ENCODE measurements at regions not wholly inside any gene's neighbourhood (a gene's known extent, or its start where the extent isn't known, plus 50 kb on each side); places are given as distances from the start of the nearest gene placed in this dataset.
"Not testable (repeated sequence)": the region's sequence is repeated elsewhere in the genome, so short reads cannot be mapped to it uniquely, and the experiment has no call there.

- H3K27ac ChIP-seq (ENCODE audit: low read depth, low read length), result no peak overlapping the region
- no peaks in the 10 kb centered on the region for H3K27me3 ChIP-seq (ENCODE audit: control insufficient read depth, insufficient read depth, low read length)
Observed at GRCh38 chr12:46627686-46628085, 198.1 kb downstream of the SLC38A4 start.

GRCh38 chr12:46619474-46619873 is 206.3 kb downstream of the SLC38A4 start:
- not testable (repeated sequence) for H3K27ac ChIP-seq (ENCODE audit: low read depth, low read length); H3K9ac ChIP-seq (ENCODE audit: low read length); H3K4me3 ChIP-seq (ENCODE audit: low read depth, low read length); H3K27me3 ChIP-seq (ENCODE audit: control insufficient read depth, insufficient read depth, low read length); H3K36me3 ChIP-seq (ENCODE audit: control insufficient read depth, insufficient read depth, low read length); H3K4me1 ChIP-seq (ENCODE audit: control insufficient read depth, insufficient read depth, low read length)
- H3K9me3 ChIP-seq (ENCODE audit: control insufficient read depth, insufficient read depth, low read depth, low read length), result peaks cover 29% of the 10 kb centered on the region

More at GRCh38 chr12:46627686-46628085, 198.1 kb downstream of the SLC38A4 start:
- H3K9me3 ChIP-seq (ENCODE audit: control insufficient read depth, insufficient read depth, low read depth, low read length), result no peaks in the 10 kb centered on the region
- H3K9ac ChIP-seq (ENCODE audit: low read length), result no peak overlapping the region
- H3K4me1 ChIP-seq (ENCODE audit: control insufficient read depth, insufficient read depth, low read length), result no peaks in the 10 kb centered on the region; the same call in 1 of the 2 replicates
- no peaks in the 10 kb centered on the region for H3K36me3 ChIP-seq (ENCODE audit: control insufficient read depth, insufficient read depth, low read length)
- no peak overlapping the region for H3K4me3 ChIP-seq (ENCODE audit: low read depth, low read length)

GRCh38 chr12:46617737-46618136 is 208.1 kb downstream of the SLC38A4 start:
- not testable (repeated sequence) for H3K27ac ChIP-seq (ENCODE audit: low read depth, low read length); H3K4me3 ChIP-seq (ENCODE audit: low read depth, low read length); H3K36me3 ChIP-seq (ENCODE audit: control insufficient read depth, insufficient read depth, low read length); H3K27me3 ChIP-seq (ENCODE audit: control insufficient read depth, insufficient read depth, low read length); H3K4me1 ChIP-seq (ENCODE audit: control insufficient read depth, insufficient read depth, low read length); H3K9ac ChIP-seq (ENCODE audit: low read length)
- H3K9me3 ChIP-seq (ENCODE audit: control insufficient read depth, insufficient read depth, low read depth, low read length), result peaks cover 29% of the 10 kb centered on the region

GRCh38 chr12:46617167-46617566 is 208.6 kb downstream of the SLC38A4 start:
- no peaks in the 10 kb centered on the region for H3K36me3 ChIP-seq (ENCODE audit: control insufficient read depth, insufficient read depth, low read length)
- H3K27ac ChIP-seq (ENCODE audit: low read depth, low read length), result no peak overlapping the region
- H3K4me3 ChIP-seq (ENCODE audit: low read depth, low read length), result no peak overlapping the region
- no peaks in the 10 kb centered on the region for H3K4me1 ChIP-seq (ENCODE audit: control insufficient read depth, insufficient read depth, low read length)
- peaks cover 29% of the 10 kb centered on the region for H3K9me3 ChIP-seq (ENCODE audit: control insufficient read depth, insufficient read depth, low read depth, low read length)
- no peaks in the 10 kb centered on the region for H3K27me3 ChIP-seq (ENCODE audit: control insufficient read depth, insufficient read depth, low read length)
- H3K9ac ChIP-seq (ENCODE audit: low read length), result no peak overlapping the region

- Histone ChIP-seq H3K4me3 (ENCODE audit: low read depth, low read length) (no peak overlapping the region), H3K9ac (ENCODE audit: low read length) (no peak overlapping the region), H3K36me3 (ENCODE audit: control insufficient read depth, insufficient read depth, low read length) (no peaks in the 10 kb centered on the region), H3K9me3 (ENCODE audit: control insufficient read depth, insufficient read depth, low read depth, low read length) (peaks cover 7% of the 10 kb centered on the region), H3K4me1 (ENCODE audit: control insufficient read depth, insufficient read depth, low read length) (no peaks in the 10 kb centered on the region), H3K27me3 (ENCODE audit: control insufficient read depth, insufficient read depth, low read length) (no peaks in the 10 kb centered on the region), H3K27ac (ENCODE audit: low read depth, low read length) (no peak overlapping the region)
Observed at GRCh38 chr12:46610754-46611153, 215.0 kb downstream of the SLC38A4 start.

GRCh38 chr12:46609674-46610073 is 216.1 kb downstream of the SLC38A4 start:
- no peak overlapping the region for H3K9ac ChIP-seq (ENCODE audit: low read length)
- no peak overlapping the region for H3K27ac ChIP-seq (ENCODE audit: low read depth, low read length)
- no peak overlapping the region for H3K4me3 ChIP-seq (ENCODE audit: low read depth, low read length)
- H3K36me3 ChIP-seq (ENCODE audit: control insufficient read depth, insufficient read depth, low read length), result no peaks in the 10 kb centered on the region
- no peaks in the 10 kb centered on the region for H3K27me3 ChIP-seq (ENCODE audit: control insufficient read depth, insufficient read depth, low read length)
- H3K9me3 ChIP-seq (ENCODE audit: control insufficient read depth, insufficient read depth, low read depth, low read length), result no peaks in the 10 kb centered on the region
- no peaks in the 10 kb centered on the region for H3K4me1 ChIP-seq (ENCODE audit: control insufficient read depth, insufficient read depth, low read length)

GRCh38 chr12:46609273-46609623 is 216.5 kb downstream of the SLC38A4 start:
- H3K27ac ChIP-seq (ENCODE audit: low read depth, low read length), result no peak overlapping the region
- H3K9ac ChIP-seq (ENCODE audit: low read length), result no peak overlapping the region
- H3K36me3 ChIP-seq (ENCODE audit: control insufficient read depth, insufficient read depth, low read length), result no peaks in the 10 kb centered on the region
- no peaks in the 10 kb centered on the region for H3K9me3 ChIP-seq (ENCODE audit: control insufficient read depth, insufficient read depth, low read depth, low read length)
- H3K4me1 ChIP-seq (ENCODE audit: control insufficient read depth, insufficient read depth, low read length), result no peaks in the 10 kb centered on the region
- H3K4me3 ChIP-seq (ENCODE audit: low read depth, low read length), result no peak overlapping the region
- H3K27me3 ChIP-seq (ENCODE audit: control insufficient read depth, insufficient read depth, low read length), result no peaks in the 10 kb centered on the region

- Histone ChIP-seq H3K36me3 (ENCODE audit: control insufficient read depth, insufficient read depth, low read length) (no peaks in the 10 kb centered on the region), H3K9ac (ENCODE audit: low read length) (no peak overlapping the region), H3K4me1 (ENCODE audit: control insufficient read depth, insufficient read depth, low read length) (no peaks in the 10 kb centered on the region), H3K9me3 (ENCODE audit: control insufficient read depth, insufficient read depth, low read depth, low read length) (no peaks in the 10 kb centered on the region), H3K27ac (ENCODE audit: low read depth, low read length) (no peak overlapping the region), H3K27me3 (ENCODE audit: control insufficient read depth, insufficient read depth, low read length) (no peaks in the 10 kb centered on the region), H3K4me3 (ENCODE audit: low read depth, low read length) (no peak overlapping the region)
Observed at GRCh38 chr12:46608431-46609272, 217.1 kb downstream of the SLC38A4 start.

- Histone ChIP-seq H3K9ac (ENCODE audit: low read length) (no peak overlapping the region), H3K36me3 (ENCODE audit: control insufficient read depth, insufficient read depth, low read length) (no peaks in the 10 kb centered on the region), H3K9me3 (ENCODE audit: control insufficient read depth, insufficient read depth, low read depth, low read length) (no peaks in the 10 kb centered on the region), H3K4me1 (ENCODE audit: control insufficient read depth, insufficient read depth, low read length) (0 out of 2 replicates have a peak, but pooled peaks cover 4% of the 10 kb centered on the region), H3K27ac (ENCODE audit: low read depth, low read length) (no peak overlapping the region), H3K4me3 (ENCODE audit: low read depth, low read length) (no peak overlapping the region), H3K27me3 (ENCODE audit: control insufficient read depth, insufficient read depth, low read length) (no peaks in the 10 kb centered on the region)
Observed at GRCh38 chr12:46604684-46605083, 221.1 kb downstream of the SLC38A4 start.

- Histone ChIP-seq H3K4me3 (ENCODE audit: low read depth, low read length) (no peak overlapping the region), H3K36me3 (ENCODE audit: control insufficient read depth, insufficient read depth, low read length) (no peaks in the 10 kb centered on the region), H3K4me1 (ENCODE audit: control insufficient read depth, insufficient read depth, low read length) (0 out of 2 replicates have a peak, but pooled peaks cover 4% of the 10 kb centered on the region), H3K27me3 (ENCODE audit: control insufficient read depth, insufficient read depth, low read length) (no peaks in the 10 kb centered on the region), H3K27ac (ENCODE audit: low read depth, low read length) (no peak overlapping the region), H3K9ac (ENCODE audit: low read length) (no peak overlapping the region), H3K9me3 (ENCODE audit: control insufficient read depth, insufficient read depth, low read depth, low read length) (no peaks in the 10 kb centered on the region)
Observed at GRCh38 chr12:46603776-46604456, 221.9 kb downstream of the SLC38A4 start.

- Histone ChIP-seq H3K27me3 (ENCODE audit: control insufficient read depth, insufficient read depth, low read length) (no peaks in the 10 kb centered on the region), H3K4me1 (ENCODE audit: control insufficient read depth, insufficient read depth, low read length) (0 out of 2 replicates have a peak, but pooled peaks cover 4% of the 10 kb centered on the region), H3K9ac (ENCODE audit: low read length) (no peak overlapping the region), H3K4me3 (ENCODE audit: low read depth, low read length) (no peak overlapping the region), H3K36me3 (ENCODE audit: control insufficient read depth, insufficient read depth, low read length) (no peaks in the 10 kb centered on the region), H3K27ac (ENCODE audit: low read depth, low read length) (no peak overlapping the region), H3K9me3 (ENCODE audit: control insufficient read depth, insufficient read depth, low read depth, low read length) (no peaks in the 10 kb centered on the region)
Observed at GRCh38 chr12:46602474-46602873, 223.3 kb downstream of the SLC38A4 start.

Measured in HUES6 (cell line).